ENCODE measurements at regions not wholly inside any gene's neighbourhood (a gene's known extent, or its start where the extent isn't known, plus 50 kb on each side); places are given as distances from the start of the nearest gene placed in this dataset.

GRCh38 chr6:47134476-47135189 lies 92.5 kb upstream of the ADGRF1 start (continued):
- peak; percentile 76 to 77 for TF ChIP-seq FOXK2 (conservative IDR thresholded peaks at IDR 0.05 in 1 of 2, IDR thresholded peaks at IDR 0.05 in 1 of 2; ENCODE audit: low read depth in 2 of 2)
- no peak for TF ChIP-seq SMARCB1 (IDR thresholded peaks at IDR 0.05; ENCODE audit: insufficient read length, low read depth)
- no peak for TF ChIP-seq ZNF77 (CRISPR knock-in tag; IDR thresholded peaks at IDR 0.05)
- no peak for TF ChIP-seq ZNF699 (CRISPR knock-in tag; IDR thresholded peaks at IDR 0.05; ENCODE audit: insufficient replicate concordance)
- no peak for TF ChIP-seq ZNF197 (CRISPR knock-in tag; IDR thresholded peaks at IDR 0.05; ENCODE audit: low read depth)
- TF ChIP-seq COPS2 (conservative IDR thresholded peaks at IDR 0.05) = no peak
- TF ChIP-seq TAL1 (IDR thresholded peaks at IDR 0.05) = peak; percentile 78
- TF ChIP-seq ZBTB2 (IDR thresholded peaks at IDR 0.05) = peak; percentile 86; the same call in 1 of the 2 replicates
- TF ChIP-seq ETV6 (IDR thresholded peaks at IDR 0.05; ENCODE audit: borderline replicate concordance in 1 of 2, low read depth in 2 of 2, low read length in 1 of 2) = peak in 1 of 2 experiments; percentile 93; a peak in 3 of 4 replicates
- no peak for TF ChIP-seq ETV6 (CRISPR knock-in tag; IDR thresholded peaks at IDR 0.05; ENCODE audit: borderline replicate concordance)
- TF ChIP-seq NR3C1 (CRISPR knock-in tag; IDR thresholded peaks at IDR 0.05) = no peak
- no peak for TF ChIP-seq SRSF7 (optimal IDR thresholded peaks at IDR 0.05; ENCODE audit: low read depth, low read length)
- no peak for TF ChIP-seq FUS (optimal IDR thresholded peaks at IDR 0.05; ENCODE audit: low read depth, low read length)
- no peak for TF ChIP-seq ZFP36 (IDR thresholded peaks at IDR 0.05; ENCODE audit: low read depth, low read length, partially characterized antibody)
- no peak for TF ChIP-seq ZSCAN32 (CRISPR knock-in tag; IDR thresholded peaks at IDR 0.05)
- no peak for TF ChIP-seq ZNF655 (CRISPR knock-in tag; IDR thresholded peaks at IDR 0.05)
- TF ChIP-seq U2AF2 (optimal IDR thresholded peaks at IDR 0.05; ENCODE audit: low read depth, low read length) = no peak
- 0 out of 2 replicates have a peak, but pooled peaks have one; percentile 44 for TF ChIP-seq ZNF609 (CRISPR knock-in tag; IDR thresholded peaks at IDR 0.05; ENCODE audit: borderline replicate concordance)
- TF ChIP-seq BRF1 (IDR thresholded peaks at IDR 0.05; ENCODE audit: borderline replicate concordance, extremely low read depth, insufficient read length) = no peak
- TF ChIP-seq STAT5B (CRISPR knock-in tag; IDR thresholded peaks at IDR 0.05) = no peak
